Astrocyte of the cerebellum (primary cell): ENCODE measurements at regions not wholly inside any gene's neighbourhood (a gene's known extent, or its start where the extent isn't known, plus 50 kb on each side); places are given as distances from the start of the nearest gene placed in this dataset.

Experiments
- DNase-seq: peaks from one replicate; pipeline ENCODE4 v3.0.0-alpha.2; 2011; ENCODE audit warnings: low read depth
- H3K4me3 ChIP-seq: 2 replicates; pipeline ENCODE4 v1.5.1; 2011; ENCODE audit warnings: mild to moderate bottlenecking, low read depth, low read length, moderate library complexity
- in situ Hi-C: cut with HindIII; loops from 2 replicates; pipeline ENCODE4 v1.10.0; 2017; ENCODE audit warnings: low sequenced_read_pairs
- TF ChIP-seq, protein P1 (sequence below): IDR thresholded peaks from 2 replicates; pipeline ENCODE4 v1.5.1; 2012; ENCODE audit warnings: low read length, low read depth, moderate library complexity, mild to moderate bottlenecking; ENCODE audit errors: missing control alignments

DNA sequence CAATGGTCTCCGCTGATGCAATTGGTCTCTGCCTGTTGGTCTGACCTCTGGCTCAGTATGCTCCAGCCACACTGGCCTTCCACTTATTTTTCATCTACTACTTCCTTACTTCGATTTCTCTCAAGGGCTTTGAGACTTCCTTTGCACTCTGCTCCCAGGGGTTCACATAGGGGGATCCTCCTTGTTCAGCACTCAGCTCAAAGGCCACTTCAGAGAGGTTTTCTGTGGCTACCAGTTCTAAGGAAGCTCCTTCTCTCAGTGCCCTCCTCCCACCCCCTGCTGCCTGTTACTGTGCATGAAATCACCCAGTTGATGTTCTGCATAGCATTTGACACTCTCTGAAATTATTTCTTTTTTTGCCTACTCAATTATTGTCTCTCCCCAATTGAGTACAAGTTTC, 476.4 kb downstream of the HS3ST3B1 start:
- DNase-seq, result no peak
- in situ Hi-C loops, result no loop called here
- no peak overlapping the region for H3K4me3 ChIP-seq
- TF ChIP-seq, protein P1, sequence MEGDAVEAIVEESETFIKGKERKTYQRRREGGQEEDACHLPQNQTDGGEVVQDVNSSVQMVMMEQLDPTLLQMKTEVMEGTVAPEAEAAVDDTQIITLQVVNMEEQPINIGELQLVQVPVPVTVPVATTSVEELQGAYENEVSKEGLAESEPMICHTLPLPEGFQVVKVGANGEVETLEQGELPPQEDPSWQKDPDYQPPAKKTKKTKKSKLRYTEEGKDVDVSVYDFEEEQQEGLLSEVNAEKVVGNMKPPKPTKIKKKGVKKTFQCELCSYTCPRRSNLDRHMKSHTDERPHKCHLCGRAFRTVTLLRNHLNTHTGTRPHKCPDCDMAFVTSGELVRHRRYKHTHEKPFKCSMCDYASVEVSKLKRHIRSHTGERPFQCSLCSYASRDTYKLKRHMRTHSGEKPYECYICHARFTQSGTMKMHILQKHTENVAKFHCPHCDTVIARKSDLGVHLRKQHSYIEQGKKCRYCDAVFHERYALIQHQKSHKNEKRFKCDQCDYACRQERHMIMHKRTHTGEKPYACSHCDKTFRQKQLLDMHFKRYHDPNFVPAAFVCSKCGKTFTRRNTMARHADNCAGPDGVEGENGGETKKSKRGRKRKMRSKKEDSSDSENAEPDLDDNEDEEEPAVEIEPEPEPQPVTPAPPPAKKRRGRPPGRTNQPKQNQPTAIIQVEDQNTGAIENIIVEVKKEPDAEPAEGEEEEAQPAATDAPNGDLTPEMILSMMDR, result no peak

DNA sequence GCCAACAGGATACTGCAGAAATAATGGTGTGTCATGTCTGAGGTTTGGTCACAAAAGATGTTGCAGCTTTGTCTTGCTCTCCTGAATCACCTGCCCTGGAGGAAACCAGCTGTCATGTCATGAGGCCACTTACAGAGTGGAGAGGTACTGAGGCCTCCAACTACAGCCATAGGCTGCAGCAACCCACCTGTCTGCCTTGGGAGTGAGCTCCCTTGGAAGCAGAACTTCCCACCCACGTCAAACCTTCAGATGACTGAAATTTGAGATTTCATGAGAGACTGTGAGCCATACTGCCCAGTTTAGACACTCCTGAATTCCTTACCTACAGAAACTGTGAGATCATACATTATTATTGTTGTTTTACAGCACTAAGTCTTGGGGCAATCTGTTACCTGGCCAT, 475.9 kb downstream of the HS3ST3B1 start:
- in situ Hi-C loops, result no loop called here
- peak; percentile 12 for DNase-seq
- TF ChIP-seq, protein P1, result no peak
- no peak overlapping the region for H3K4me3 ChIP-seq

DNA sequence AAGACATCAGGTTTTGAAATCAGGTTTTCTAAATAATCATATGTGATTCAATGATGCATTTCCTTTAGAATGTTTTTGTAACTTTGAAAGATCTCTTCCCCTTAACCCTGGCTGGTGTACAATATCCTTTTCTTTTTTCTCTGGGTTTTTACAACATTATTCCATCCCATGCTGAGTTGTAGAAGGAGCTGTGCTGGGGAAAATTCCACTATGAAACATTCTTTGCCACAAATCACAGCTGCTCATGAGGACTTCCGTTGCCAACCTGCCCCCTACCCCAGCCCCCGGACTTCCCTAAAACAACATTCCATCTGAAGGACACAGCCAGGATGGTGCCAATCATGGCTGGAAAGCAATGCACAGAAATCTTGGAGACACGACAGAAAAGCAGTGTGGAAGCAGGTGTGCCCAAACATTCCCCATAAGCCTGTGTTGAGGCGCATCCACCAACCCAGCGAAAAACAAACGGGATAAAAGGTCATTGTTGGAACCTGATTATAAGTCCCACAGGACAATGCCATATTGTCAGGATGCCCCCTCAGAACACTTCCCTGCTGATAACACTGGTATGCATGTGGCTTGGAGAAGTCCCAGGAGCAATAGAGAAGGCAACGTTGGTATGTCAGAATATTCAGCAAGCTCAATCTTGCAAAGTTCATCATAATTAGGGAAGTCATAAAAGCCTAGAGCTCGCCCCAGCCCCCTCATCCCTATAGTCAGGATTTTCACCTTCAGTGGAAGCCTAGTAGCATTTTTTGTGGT, 475.0 kb downstream of the HS3ST3B1 start:
- TF ChIP-seq, protein P1, result no peak
- H3K4me3 ChIP-seq, result no peak overlapping the region
- in situ Hi-C loops, result no loop called here
- peak; percentile 19 for DNase-seq

DNA sequence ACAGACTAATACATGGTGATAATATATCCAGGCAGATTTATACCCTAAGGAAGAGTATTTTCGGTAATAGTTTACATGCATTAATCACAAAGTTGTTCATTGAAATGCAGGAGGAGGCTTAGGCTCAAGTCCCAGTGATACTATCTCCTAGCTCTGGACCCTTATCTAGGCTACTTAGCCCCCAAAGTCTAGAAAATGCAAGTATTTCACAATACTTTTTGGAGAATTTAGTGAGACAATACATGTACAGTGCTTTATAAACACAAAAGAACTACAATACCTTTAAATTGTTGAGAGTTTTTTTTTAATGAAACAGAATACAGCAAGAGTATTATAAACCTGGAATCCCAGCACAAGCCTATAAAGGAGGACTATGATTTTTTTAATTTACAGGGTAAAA, 473.9 kb downstream of the HS3ST3B1 start:
- TF ChIP-seq, protein P1, result no peak
- in situ Hi-C loops, result no loop called here
- DNase-seq, result no peak
- H3K4me3 ChIP-seq, result no peak overlapping the region

DNA sequence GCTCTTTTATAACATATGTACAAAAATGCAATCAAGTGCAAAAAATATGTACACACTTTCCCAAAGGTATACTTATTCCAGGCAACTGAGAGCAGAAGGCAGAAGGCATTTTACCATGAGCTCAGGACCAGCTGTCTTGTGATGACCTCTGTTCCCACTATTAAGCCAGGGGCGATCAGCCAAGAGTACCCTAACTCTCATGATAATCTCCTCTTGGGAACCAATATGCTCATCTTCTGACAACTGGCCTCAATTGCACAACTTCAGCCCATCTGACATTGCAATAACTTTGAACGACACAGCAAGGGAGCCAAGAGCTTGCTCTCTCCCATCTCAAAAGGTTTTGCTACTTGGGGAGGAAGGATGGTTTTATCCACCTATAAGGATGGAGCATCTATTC, 471.9 kb downstream of the HS3ST3B1 start:
- DNase-seq, result no peak
- no peak overlapping the region for H3K4me3 ChIP-seq
- TF ChIP-seq, protein P1, result no peak
- in situ Hi-C loops, result no loop called here

DNA sequence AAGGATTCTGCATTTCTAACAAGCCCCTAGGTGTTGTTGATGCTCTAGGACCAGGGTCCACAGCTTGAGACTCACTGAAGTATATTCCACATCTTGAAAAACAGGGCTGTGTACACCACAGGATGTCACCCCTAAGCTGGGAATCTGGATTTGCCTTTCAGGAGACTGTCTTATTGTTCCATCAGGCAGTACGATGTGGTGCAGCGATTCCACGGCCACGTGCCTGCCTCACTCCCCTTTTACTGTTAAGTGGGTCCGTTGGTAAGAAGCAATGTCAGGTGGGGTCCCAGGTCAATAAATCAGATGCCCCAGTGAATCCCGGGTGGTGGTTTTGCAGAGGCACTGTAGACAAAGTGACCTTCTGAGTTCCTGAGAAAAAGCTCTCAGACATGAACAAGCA, 470.7 kb downstream of the HS3ST3B1 start:
- no peak for DNase-seq
- no peak overlapping the region for H3K4me3 ChIP-seq
- in situ Hi-C loops, result no loop called here
- TF ChIP-seq, protein P1, result no peak
